Fibroblast of peridontal ligament (primary cell): ENCODE measurements at regions not wholly inside any gene's neighbourhood (a gene's known extent, or its start where the extent isn't known, plus 50 kb on each side); places are given as distances from the start of the nearest gene placed in this dataset.

ENCODE experiments used
- DNase-seq: peaks from one replicate; pipeline ENCODE4 v3.0.0-alpha.2; 2010; ENCODE audit errors: extremely low read depth

- DNase-seq = no peak
These were observed 266.3 kb downstream of the EPM2A start for GRCh38 chr6:145469021-145469420.

DNA sequence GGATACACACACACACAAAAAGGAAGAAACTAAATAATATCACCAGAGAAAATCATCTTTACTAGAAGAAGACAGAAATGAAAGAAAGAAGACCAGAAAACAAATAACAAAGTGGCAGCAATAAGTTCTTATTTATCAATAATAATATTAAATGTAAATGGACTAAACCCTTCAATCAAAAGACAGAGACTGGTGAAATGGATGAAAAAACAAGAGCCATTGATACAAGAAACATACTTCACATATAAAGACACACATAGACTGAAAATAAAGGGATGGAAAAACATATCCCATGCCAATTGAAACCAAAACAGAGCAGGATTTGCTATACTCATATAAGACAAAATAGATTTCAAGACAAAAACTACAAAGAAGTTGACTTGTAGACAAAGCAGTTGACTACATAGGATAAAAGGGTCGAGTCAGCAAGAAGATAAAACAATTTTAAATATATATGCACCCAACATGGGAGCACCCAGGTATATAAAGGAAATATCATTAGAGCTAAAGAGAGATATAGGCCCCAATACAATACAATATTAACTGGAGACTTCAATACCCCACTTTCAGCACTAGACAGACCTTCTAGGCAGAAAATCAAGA lies 259.4 kb downstream of the EPM2A start:
- DNase-seq = no peak

DNA sequence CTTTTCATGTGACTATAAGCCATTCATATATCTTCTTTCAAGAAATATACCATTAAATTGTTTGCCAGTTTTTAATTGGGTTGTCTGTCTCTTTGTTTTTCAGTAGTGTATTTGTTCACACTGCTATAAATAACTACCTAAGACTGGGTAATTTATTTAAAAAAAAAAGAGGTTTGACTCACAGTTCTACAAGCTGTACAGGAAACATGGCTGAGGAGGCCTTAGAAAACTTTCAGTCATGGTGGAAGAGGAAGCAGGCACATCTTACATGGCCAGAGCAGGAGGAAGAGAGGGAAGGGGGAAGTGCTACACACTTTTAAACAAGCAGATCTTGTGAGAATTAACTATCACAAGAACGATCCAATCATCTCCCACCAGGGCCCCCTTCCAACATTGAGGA lies 255.3 kb downstream of the EPM2A start:
- no peak for DNase-seq

- DNase-seq = no peak
These were observed 251.9 kb downstream of the EPM2A start for GRCh38 chr6:145483191-145483996.

DNA sequence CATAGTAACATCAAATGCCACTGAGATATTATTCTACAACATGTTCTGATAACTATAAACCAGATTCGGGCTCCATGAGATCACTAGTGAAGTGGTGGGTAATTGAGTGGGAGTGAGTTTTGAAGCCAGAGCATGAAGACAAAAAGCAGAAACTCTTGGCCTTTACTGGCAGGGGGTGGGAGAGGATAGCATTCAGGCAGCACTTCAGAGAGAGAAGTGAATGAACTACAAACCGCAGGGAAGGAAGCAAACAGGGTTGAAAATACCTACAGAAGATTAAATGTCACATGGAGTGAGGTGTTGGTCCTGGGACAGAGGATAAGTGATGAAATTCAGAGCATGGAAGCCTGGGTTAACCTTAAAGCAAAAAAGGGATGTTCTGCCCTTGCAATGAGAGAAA lies 250.0 kb downstream of the EPM2A start:
- no peak for DNase-seq

- no peak for DNase-seq
These were observed 249.0 kb downstream of the EPM2A start for GRCh38 chr6:145486306-145486705.

- no peak for DNase-seq
These were observed 245.7 kb downstream of the EPM2A start for GRCh38 chr6:145489583-145489982.

DNA sequence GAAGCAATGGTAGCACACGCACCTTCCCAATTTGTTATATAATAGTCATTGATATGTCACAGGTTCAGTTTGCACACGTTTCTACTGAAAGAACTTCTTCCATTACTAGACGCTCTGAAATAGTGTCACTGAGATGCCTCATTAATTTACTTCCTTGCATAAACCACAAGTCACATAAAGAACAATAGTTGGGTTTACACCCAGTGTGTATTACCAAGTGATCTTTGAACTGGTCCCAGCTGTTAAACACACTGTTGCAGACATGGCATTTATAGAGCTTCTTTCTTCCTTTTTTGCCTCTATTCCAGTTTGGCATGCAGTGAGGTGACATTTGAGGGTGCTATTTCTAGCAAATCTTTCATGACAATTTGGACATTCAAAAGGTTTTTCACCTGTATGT lies 245.3 kb downstream of the EPM2A start:
- no peak for DNase-seq

GRCh38 chr6:145491126-145491525 lies 244.2 kb downstream of the EPM2A start:
- no peak for DNase-seq

GRCh38 chr6:145497006-145497405 lies 238.3 kb downstream of the EPM2A start:
- no peak for DNase-seq

- DNase-seq = no peak
These were observed 236.9 kb downstream of the EPM2A start for GRCh38 chr6:145498425-145498824.

DNA sequence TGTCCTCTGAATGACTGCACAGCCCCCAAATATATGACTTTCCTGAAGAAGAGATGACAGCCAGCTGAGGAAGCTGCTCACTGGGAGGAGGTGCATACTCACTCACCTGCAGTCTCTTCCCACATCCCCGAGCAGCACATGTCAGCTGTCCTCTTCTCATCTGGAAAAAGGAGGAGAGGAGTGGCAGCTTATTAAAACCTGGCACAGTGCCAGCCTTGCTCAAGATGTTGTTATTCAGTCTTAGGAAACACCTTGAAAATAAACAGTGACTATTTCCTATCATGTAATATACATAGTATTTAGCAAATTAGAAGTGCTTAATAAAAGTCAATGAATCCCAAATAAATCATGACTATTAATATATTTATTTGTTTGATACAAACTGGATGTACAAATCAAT lies 232.9 kb downstream of the EPM2A start:
- no peak for DNase-seq

- no peak for DNase-seq
These were observed 229.2 kb downstream of the EPM2A start for GRCh38 chr6:145506136-145506535.

DNA sequence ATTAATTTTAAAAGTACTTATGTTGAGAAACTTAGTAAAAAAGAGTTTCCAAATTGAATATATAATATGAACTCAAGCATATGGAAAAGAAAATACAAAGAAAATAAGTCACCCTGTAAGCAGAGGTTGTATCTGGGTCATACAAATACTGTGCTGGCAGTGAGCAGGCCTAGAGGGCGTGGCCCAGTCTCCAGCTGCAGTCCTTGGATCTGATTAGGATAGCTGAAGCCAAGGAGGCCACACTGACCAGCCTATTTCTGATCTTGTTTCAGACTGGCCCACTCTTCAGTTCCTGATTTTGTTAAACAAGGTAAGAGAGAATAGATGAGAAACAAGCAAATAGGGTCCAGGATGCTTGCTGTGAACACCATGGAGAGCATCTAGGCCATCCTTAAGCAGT lies 228.8 kb downstream of the EPM2A start:
- DNase-seq = no peak

DNA sequence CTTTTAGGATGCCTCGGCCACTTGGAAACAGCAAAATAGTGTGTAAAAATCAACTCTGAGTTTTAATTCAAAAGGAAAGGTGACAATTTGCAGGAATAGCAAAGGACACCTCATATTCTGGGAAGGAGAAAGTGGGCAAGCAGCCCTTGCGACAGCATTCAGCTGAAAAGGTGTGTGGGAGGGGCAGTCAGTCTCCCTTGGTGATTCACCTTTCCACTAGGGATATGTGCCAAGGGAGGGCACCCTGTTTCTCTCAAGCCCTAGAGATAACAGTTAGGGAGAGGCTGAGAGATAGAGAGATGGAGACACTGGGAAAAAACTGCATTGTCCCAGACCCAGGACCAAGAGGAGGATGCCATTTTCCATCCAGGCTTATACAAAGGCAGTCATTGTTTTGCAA lies 228.1 kb downstream of the EPM2A start:
- no peak for DNase-seq

DNA sequence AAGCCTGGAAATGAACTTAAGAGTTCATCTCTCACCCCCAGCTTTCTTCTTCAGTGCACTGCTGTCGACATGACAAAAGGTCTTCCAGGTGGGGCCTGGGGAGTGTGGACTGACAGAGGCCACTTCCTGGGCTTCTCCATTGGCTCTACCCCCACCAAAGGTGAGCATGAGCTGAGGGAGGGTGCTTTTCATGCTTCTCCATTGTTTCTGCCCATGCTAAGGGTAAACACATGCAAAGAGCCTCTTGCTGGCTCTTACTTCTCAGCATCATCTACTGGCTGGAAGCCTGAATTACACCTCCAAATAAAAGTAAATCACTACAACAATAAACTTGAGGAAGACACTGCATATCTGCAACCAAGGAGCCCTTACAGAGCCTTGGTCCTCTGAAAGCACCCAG lies 227.2 kb downstream of the EPM2A start:
- DNase-seq = no peak

- DNase-seq = no peak
These were observed 217.8 kb downstream of the EPM2A start for GRCh38 chr6:145517492-145517891.

DNA sequence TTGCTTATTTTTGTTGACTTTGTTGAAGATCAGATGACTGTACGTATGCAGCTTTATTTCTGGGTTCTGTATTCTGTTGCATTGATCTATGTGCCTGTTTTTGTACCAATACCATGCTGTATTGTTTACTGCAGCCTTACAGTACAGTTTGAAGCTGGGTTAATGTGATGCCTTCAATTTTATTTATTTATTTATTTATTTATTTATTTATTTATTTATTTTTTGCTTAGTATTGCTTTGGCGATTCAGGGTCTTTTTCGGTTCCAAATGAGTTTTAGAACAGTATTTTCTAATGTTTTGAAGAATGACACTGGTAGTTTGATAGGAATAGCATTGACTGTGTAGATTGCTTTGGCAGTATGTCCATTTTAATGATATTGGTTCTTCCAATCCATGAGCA lies 210.3 kb downstream of the EPM2A start:
- DNase-seq = no peak

GRCh38 chr6:145529582-145529981 lies 205.7 kb downstream of the EPM2A start:
- DNase-seq = no peak

GRCh38 chr6:145530454-145530853 lies 204.9 kb downstream of the EPM2A start:
- no peak for DNase-seq

DNA sequence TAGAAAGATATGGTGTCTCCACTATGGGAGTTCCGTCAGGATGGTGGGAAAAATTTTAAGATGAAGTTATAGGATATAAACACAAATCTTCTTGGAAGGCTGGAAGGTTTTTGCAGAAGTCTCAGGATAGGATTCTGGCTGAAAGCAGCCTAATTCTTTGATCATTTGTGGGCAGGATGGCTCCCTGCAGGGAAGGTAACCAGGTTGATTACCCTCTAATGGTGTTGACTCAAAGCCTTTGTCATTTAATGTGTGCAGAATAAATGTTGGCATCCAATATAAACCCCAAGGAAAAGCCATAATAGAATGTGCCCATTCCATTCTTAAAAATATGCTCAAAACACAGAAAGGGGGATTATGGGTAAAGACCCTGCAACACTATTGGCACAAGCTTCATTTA lies 204.3 kb downstream of the EPM2A start:
- no peak for DNase-seq

- DNase-seq = no peak
These were observed 203.5 kb downstream of the EPM2A start for GRCh38 chr6:145531822-145532221.

DNA sequence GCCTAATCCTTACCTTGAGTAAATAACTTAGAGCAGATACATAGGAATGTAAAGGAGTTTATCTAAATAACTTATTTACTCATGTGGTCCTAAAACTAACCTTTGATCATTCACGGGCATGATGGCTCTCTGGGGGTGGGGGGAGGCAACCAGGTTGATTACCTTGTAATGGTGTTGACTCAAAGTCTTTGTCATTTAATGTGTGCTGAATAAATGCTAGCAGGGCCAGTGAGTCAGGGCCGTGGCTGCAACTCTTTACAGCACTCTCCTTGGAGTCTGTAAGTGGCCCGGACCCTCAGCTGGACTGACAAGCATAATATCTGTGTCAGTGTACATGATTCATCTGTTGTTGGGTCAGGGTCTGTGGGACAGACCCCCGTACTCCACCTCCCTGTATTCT lies 203.0 kb downstream of the EPM2A start:
- DNase-seq = no peak

GRCh38 chr6:145534989-145535388 lies 200.3 kb downstream of the EPM2A start:
- DNase-seq = no peak
